SK-N-SH treated with all-trans-retinoic acid at 6 μM for 48 hours (cell line): ENCODE measurements at regions not wholly inside any gene's neighbourhood (a gene's known extent, or its start where the extent isn't known, plus 50 kb on each side); places are given as distances from the start of the nearest gene placed in this dataset.

Experiments
- ATAC-seq: fragments of 200-7000 bp; cut with Tn5 transposase; 3 replicates; pipeline ENCODE4 v1.9.1; 2020; ENCODE audit warnings: mild to moderate bottlenecking, moderate library complexity
- ARNTL ChIP-seq: fragments of 450-650 bp; formaldehyde crosslinking; IDR thresholded peaks from 2 replicates; pipeline ENCODE4 v1.5.0; 2020; ENCODE audit warnings: low read depth, mild to moderate bottlenecking, moderate library complexity, borderline replicate concordance
- BACH2 ChIP-seq: fragments of 250-450 bp; sonication (Bioruptor Pico); IDR thresholded peaks from 2 replicates; pipeline ENCODE4 v1.9.0; 2021; ENCODE audit warnings: mild to moderate bottlenecking, borderline replicate concordance
- CREB5 ChIP-seq: fragments of 250-450 bp; sonication (Bioruptor Pico); IDR thresholded peaks from 2 replicates; pipeline ENCODE4 v1.5.1; 2020; ENCODE audit warnings: low read depth, mild to moderate bottlenecking, moderate library complexity
- CSDC2 ChIP-seq: fragments of 250-450 bp; sonication (Bioruptor Pico); IDR thresholded peaks from 2 replicates; pipeline ENCODE4 v1.5.0; 2020; ENCODE audit warnings: mild to moderate bottlenecking, moderate library complexity
- ESRRG ChIP-seq: fragments of 250-450 bp; sonication (Bioruptor Pico); IDR thresholded peaks from 2 replicates; pipeline ENCODE4 v1.6.1; 2021; ENCODE audit warnings: mild to moderate bottlenecking
- GLIS3 ChIP-seq: fragments of 250-450 bp; sonication (Bioruptor Pico); IDR thresholded peaks from 2 replicates; pipeline ENCODE4 v1.5.0; 2020; ENCODE audit warnings: mild to moderate bottlenecking, moderate library complexity
- ISL1 ChIP-seq: fragments of 250-450 bp; sonication (Bioruptor Pico); IDR thresholded peaks from 2 replicates; pipeline ENCODE4 v2.1.2; 2022; ENCODE audit warnings: mild to moderate bottlenecking, moderate library complexity
- OSR1 ChIP-seq: fragments of 250-450 bp; sonication (Bioruptor Pico); IDR thresholded peaks from 2 replicates; pipeline ENCODE4 v1.8.0; 2022; ENCODE audit warnings: moderate library complexity, mild to moderate bottlenecking, inconsistent platforms
- PATZ1 ChIP-seq: fragments of 250-450 bp; sonication (Bioruptor Pico); IDR thresholded peaks from 2 replicates; pipeline ENCODE4 v1.8.0; 2020; ENCODE audit warnings: mild to moderate bottlenecking, moderate library complexity, borderline replicate concordance
- PPARA ChIP-seq: fragments of 250-450 bp; sonication (Bioruptor Pico); IDR thresholded peaks from 2 replicates; pipeline ENCODE4 v1.5.0; 2020; ENCODE audit warnings: mild to moderate bottlenecking, borderline replicate concordance
- RARB ChIP-seq: fragments of 250-450 bp; sonication (Bioruptor Pico); IDR thresholded peaks from 2 replicates; pipeline ENCODE4 v1.8.0; 2021; ENCODE audit warnings: mild to moderate bottlenecking, moderate library complexity
- SNAI2 ChIP-seq: fragments of 250-450 bp; sonication (Bioruptor Pico); IDR thresholded peaks from 2 replicates; pipeline ENCODE4 v1.5.0; 2020; ENCODE audit warnings: mild to moderate bottlenecking, moderate library complexity
- TCF4 ChIP-seq: fragments of 250-450 bp; sonication (Bioruptor Pico); IDR thresholded peaks from 2 replicates; pipeline ENCODE4 v1.8.0; 2021; ENCODE audit warnings: mild to moderate bottlenecking, moderate library complexity, borderline replicate concordance
- TOX ChIP-seq: fragments of 250-450 bp; sonication (Bioruptor Pico); IDR thresholded peaks from 2 replicates; pipeline ENCODE4 v1.8.0; 2021; ENCODE audit warnings: mild to moderate bottlenecking, moderate library complexity, borderline replicate concordance
- ZC3H10 ChIP-seq: fragments of 250-450 bp; sonication (Bioruptor Pico); IDR thresholded peaks from 2 replicates; pipeline ENCODE4 v1.5.1; 2021; ENCODE audit warnings: mild to moderate bottlenecking, moderate library complexity
- ZFP3 ChIP-seq: fragments of 250-450 bp; sonication (Bioruptor Pico); IDR thresholded peaks from 2 replicates; pipeline ENCODE4 v1.5.0; 2020; ENCODE audit warnings: mild to moderate bottlenecking, moderate library complexity
- ZFP30 ChIP-seq: fragments of 450-650 bp; formaldehyde crosslinking; IDR thresholded peaks from 2 replicates; pipeline ENCODE4 v1.5.0; 2022; ENCODE audit warnings: mild to moderate bottlenecking, moderate library complexity
- ZNF565 ChIP-seq: fragments of 450-650 bp; formaldehyde crosslinking; conservative IDR thresholded peaks from 2 replicates; pipeline ENCODE4 v1.5.0; 2020; ENCODE audit warnings: low read depth, mild to moderate bottlenecking, moderate library complexity
- ZNF70 ChIP-seq: fragments of 450-650 bp; formaldehyde crosslinking; IDR thresholded peaks from 2 replicates; pipeline ENCODE4 v1.5.0; 2020; ENCODE audit warnings: mild to moderate bottlenecking, moderate library complexity
- ZNF8 ChIP-seq: fragments of 450-650 bp; formaldehyde crosslinking; IDR thresholded peaks from 2 replicates; pipeline ENCODE4 v1.5.0; 2020; ENCODE audit warnings: mild to moderate bottlenecking, moderate library complexity
- TF ChIP-seq, protein P1 (sequence below): fragments of 250-450 bp; sonication (Bioruptor Pico); IDR thresholded peaks from 2 replicates; pipeline ENCODE4 v1.5.1; 2021; ENCODE audit warnings: mild to moderate bottlenecking, moderate library complexity
- TF ChIP-seq, protein P2 (sequence below): fragments of 250-450 bp; sonication (Bioruptor Pico); IDR thresholded peaks from 2 replicates; pipeline ENCODE4 v1.5.0; 2020; ENCODE audit warnings: mild to moderate bottlenecking, moderate library complexity

GRCh38 chr5:74541381-74541781 lies 99.1 kb downstream of the ENC1 start:
- ATAC-seq: no peak
- TF ChIP-seq ISL1 (CRISPR knock-in tag) (0 out of 2 replicates have a peak, but pooled peaks have one; percentile 4), GLIS3 (CRISPR knock-in tag) (no peak), OSR1 (CRISPR knock-in tag) (no peak), TOX (no peak), RARB (CRISPR knock-in tag) (no peak), TCF4 (CRISPR knock-in tag) (no peak), ZFP30 (no peak)

DNA sequence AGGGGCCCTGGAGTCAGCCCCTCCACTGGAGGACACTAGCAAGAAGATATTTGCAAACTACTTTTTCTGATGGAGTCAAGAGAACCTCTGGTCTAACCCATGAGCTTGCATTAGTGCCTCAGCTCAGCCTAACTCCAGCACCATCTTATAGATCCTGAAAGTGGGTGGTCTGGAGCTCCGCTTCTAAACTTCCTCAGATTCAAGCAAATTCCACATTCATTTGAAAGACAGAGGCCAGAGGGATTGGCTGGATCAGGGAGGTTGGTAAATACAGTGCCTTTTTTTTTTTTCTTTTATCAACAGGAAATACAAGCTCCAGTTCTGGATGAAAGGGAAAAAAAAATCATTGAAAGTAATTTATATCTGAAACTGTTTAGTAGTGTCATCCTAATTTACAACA lies 99.9 kb downstream of the ENC1 start:
- no peak for ATAC-seq
- TF ChIP-seq, protein P1, sequence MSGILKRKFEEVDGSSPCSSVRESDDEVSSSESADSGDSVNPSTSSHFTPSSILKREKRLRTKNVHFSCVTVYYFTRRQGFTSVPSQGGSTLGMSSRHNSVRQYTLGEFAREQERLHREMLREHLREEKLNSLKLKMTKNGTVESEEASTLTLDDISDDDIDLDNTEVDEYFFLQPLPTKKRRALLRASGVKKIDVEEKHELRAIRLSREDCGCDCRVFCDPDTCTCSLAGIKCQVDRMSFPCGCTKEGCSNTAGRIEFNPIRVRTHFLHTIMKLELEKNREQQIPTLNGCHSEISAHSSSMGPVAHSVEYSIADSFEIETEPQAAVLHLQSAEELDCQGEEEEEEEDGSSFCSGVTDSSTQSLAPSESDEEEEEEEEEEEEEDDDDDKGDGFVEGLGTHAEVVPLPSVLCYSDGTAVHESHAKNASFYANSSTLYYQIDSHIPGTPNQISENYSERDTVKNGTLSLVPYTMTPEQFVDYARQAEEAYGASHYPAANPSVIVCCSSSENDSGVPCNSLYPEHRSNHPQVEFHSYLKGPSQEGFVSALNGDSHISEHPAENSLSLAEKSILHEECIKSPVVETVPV (CRISPR knock-in tag): no peak
- no peak for TF ChIP-seq ARNTL (CRISPR knock-in tag)
- TF ChIP-seq TCF4 (CRISPR knock-in tag): no peak
- TF ChIP-seq ZNF8: no peak
- no peak for TF ChIP-seq ZNF565
- no peak for TF ChIP-seq GLIS3 (CRISPR knock-in tag)
- TF ChIP-seq ZFP3 (CRISPR knock-in tag): no peak
- TF ChIP-seq TOX: no peak
- TF ChIP-seq OSR1 (CRISPR knock-in tag): no peak
- no peak for TF ChIP-seq PPARA (CRISPR knock-in tag)
- TF ChIP-seq, all 23 proteins: peak for 0

DNA sequence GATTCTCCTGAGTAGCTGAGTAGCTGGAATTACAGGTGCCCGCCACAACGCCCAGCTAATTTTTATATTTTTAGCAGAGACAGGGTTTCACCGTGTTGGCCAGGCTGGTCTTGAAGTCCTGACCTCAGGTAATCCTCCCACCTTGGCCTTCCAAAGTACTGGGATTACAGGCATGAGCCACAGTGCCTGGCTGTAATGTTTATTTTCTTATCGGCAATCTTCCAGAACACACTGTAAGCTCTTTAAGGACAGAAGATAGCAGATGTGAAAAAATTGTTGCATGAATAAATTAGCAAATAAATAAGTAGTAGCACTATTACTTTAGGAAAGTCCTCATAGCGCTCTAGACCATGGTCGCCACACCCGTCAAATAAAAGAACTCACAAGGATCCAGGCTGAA lies 100.5 kb downstream of the ENC1 start:
- TF ChIP-seq ZC3H10 (CRISPR knock-in tag): no peak
- TF ChIP-seq ESRRG (CRISPR knock-in tag): no peak
- no peak for TF ChIP-seq SNAI2 (CRISPR knock-in tag)
- TF ChIP-seq ZNF565: no peak
- no peak for TF ChIP-seq ZFP30
- no peak for ATAC-seq

DNA sequence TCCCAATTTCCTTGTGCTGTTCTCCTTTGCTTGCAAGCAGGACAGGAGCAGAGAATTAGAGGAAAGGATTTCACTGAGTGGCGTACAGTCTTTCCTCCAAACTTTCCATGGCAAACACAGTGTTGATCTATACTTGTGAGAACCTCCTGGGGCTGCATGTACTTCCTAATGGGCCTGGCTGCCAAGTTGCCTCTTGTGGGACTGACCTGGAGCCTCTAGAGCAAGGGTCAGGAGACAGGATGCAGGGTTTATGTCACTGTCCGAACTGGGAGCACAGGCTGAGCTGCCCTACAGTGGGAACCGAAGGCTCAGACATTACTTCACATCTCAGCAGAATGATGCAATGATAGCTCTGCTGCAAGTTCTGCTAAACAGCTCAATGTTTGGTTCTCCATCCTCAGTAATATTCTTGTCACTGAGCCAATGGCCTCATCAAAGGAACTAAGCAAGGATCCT lies 102.3 kb downstream of the ENC1 start:
- no peak for ATAC-seq
- no peak for TF ChIP-seq TOX

DNA sequence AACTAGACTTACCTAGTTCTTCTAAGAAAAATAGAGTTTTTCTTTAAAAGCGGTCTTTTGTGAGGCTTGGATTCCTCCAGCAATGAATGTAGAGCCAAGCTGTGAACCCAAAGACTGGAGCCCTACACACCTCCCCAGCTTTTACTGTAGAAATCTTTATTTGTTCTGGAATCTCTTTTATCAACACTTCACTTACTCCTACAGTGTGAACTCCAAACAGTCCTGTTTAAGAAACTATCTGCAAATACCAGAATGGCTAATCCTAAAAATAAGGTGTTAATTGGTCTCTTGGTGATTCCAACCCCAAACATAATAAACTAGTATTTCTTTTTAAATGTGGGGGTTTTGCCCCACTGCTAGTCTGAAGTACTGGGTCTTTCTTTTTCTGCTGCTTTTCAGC lies 103.9 kb downstream of the ENC1 start:
- TF ChIP-seq ZFP3 (CRISPR knock-in tag): no peak
- TF ChIP-seq ISL1 (CRISPR knock-in tag): no peak
- no peak for TF ChIP-seq RARB (CRISPR knock-in tag)
- no peak for TF ChIP-seq PPARA (CRISPR knock-in tag)
- no peak for TF ChIP-seq OSR1 (CRISPR knock-in tag)
- no peak for TF ChIP-seq TCF4 (CRISPR knock-in tag)
- TF ChIP-seq BACH2 (CRISPR knock-in tag): no peak
- TF ChIP-seq ZNF565: no peak
- ATAC-seq: no peak

DNA sequence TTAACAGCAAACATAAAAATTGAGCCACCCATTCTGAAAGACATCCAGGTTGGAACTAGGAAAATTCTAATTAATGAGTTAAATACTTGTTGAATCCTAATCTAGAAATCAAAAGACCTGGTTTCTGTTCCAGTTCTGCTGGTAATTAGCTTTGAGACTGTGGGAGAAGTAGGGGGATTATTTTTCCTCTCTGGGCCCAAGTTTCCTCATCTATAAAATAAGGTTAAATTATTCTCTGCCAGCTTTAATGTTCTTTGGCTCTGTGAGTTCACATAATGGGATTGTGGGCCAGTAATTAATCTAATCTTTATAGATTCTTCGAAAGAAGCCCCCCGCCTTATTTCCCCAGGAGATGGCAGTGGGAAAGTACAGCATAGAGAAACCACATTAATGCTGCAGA lies 104.6 kb downstream of the ENC1 start:
- ATAC-seq: no peak
- TF ChIP-seq, protein P2, sequence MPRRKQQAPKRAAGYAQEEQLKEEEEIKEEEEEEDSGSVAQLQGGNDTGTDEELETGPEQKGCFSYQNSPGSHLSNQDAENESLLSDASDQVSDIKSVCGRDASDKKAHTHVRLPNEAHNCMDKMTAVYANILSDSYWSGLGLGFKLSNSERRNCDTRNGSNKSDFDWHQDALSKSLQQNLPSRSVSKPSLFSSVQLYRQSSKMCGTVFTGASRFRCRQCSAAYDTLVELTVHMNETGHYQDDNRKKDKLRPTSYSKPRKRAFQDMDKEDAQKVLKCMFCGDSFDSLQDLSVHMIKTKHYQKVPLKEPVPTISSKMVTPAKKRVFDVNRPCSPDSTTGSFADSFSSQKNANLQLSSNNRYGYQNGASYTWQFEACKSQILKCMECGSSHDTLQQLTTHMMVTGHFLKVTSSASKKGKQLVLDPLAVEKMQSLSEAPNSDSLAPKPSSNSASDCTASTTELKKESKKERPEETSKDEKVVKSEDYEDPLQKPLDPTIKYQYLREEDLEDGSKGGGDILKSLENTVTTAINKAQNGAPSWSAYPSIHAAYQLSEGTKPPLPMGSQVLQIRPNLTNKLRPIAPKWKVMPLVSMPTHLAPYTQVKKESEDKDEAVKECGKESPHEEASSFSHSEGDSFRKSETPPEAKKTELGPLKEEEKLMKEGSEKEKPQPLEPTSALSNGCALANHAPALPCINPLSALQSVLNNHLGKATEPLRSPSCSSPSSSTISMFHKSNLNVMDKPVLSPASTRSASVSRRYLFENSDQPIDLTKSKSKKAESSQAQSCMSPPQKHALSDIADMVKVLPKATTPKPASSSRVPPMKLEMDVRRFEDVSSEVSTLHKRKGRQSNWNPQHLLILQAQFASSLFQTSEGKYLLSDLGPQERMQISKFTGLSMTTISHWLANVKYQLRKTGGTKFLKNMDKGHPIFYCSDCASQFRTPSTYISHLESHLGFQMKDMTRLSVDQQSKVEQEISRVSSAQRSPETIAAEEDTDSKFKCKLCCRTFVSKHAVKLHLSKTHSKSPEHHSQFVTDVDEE (CRISPR knock-in tag): no peak
- TF ChIP-seq PATZ1 (CRISPR knock-in tag) (no peak), PPARA (CRISPR knock-in tag) (no peak), ISL1 (CRISPR knock-in tag) (no peak), ZNF565 (no peak), ZNF8 (no peak), ESRRG (CRISPR knock-in tag) (no peak), BACH2 (CRISPR knock-in tag) (no peak), ARNTL (CRISPR knock-in tag) (no peak), ZFP3 (CRISPR knock-in tag) (no peak), SNAI2 (CRISPR knock-in tag) (no peak), ZFP30 (no peak), CREB5 (no peak), RARB (CRISPR knock-in tag) (no peak), ZNF70 (CRISPR knock-in tag) (no peak), CSDC2 (CRISPR knock-in tag) (no peak), TOX (no peak)
- TF ChIP-seq, protein P1 (CRISPR knock-in tag): no peak
